ENCODE measurements at regions not wholly inside any gene's neighbourhood (a gene's known extent, or its start where the extent isn't known, plus 50 kb on each side); places are given as distances from the start of the nearest gene placed in this dataset.

DNA sequence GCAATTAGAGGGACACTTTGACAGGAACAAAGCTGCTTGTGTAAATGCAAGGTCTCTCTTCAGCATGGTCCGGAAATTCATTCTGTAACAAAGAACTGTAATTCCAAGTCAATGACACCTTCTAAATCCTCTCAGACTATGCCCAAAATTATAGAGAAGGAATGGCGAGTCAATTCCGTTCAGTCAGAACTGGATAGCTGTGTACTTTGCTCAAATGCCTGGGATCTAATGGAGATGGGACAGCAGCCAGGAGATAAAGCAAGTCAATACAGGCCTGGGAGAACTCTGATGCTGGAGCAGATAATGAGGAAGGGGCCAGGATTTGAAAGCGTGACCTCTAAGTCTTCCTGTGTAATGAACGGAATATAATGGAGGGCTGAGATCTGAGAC, 96.4 kb upstream of the SPRY4 start:
- peak; percentile 97 for ATAC-seq
- TF ChIP-seq, protein P1, sequence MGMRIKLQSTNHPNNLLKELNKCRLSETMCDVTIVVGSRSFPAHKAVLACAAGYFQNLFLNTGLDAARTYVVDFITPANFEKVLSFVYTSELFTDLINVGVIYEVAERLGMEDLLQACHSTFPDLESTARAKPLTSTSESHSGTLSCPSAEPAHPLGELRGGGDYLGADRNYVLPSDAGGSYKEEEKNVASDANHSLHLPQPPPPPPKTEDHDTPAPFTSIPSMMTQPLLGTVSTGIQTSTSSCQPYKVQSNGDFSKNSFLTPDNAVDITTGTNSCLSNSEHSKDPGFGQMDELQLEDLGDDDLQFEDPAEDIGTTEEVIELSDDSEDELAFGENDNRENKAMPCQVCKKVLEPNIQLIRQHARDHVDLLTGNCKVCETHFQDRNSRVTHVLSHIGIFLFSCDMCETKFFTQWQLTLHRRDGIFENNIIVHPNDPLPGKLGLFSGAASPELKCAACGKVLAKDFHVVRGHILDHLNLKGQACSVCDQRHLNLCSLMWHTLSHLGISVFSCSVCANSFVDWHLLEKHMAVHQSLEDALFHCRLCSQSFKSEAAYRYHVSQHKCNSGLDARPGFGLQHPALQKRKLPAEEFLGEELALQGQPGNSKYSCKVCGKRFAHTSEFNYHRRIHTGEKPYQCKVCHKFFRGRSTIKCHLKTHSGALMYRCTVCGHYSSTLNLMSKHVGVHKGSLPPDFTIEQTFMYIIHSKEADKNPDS (CRISPR knock-in tag; IDR thresholded peaks at IDR 0.05): no peak
- TF ChIP-seq CEBPG (CRISPR knock-in tag; IDR thresholded peaks at IDR 0.05) (0 out of 2 replicates have a peak, but pooled peaks have one; percentile 32), ZNF720 (CRISPR knock-in tag; IDR thresholded peaks at IDR 0.05) (no peak), ZNF644 (CRISPR knock-in tag; IDR thresholded peaks at IDR 0.05; ENCODE audit: low read depth) (peak; percentile 57; the same call in 1 of the 2 replicates), SOX6 (IDR thresholded peaks at IDR 0.05) (no peak), SOX6 (CRISPR knock-in tag; IDR thresholded peaks at IDR 0.05) (peak; percentile 84), FOXA3 (CRISPR knock-in tag; IDR thresholded peaks at IDR 0.05) (peak; percentile 68), NRL (CRISPR knock-in tag; IDR thresholded peaks at IDR 0.05; ENCODE audit: borderline replicate concordance) (no peak), CREM (IDR thresholded peaks at IDR 0.05) (peak; percentile 77), CREM (CRISPR knock-in tag; IDR thresholded peaks at IDR 0.05) (no peak), ZNF556 (CRISPR knock-in tag; IDR thresholded peaks at IDR 0.05; ENCODE audit: borderline replicate concordance) (no peak), ZNF431 (CRISPR knock-in tag; IDR thresholded peaks at IDR 0.05; ENCODE audit: borderline replicate concordance, low read depth) (no peak), TCF7 (IDR thresholded peaks at IDR 0.05; ENCODE audit: low read depth) (peak; percentile 52; the same call in 1 of the 2 replicates), ZSCAN31 (CRISPR knock-in tag; IDR thresholded peaks at IDR 0.05; ENCODE audit: low read depth) (peak; percentile 67; the same call in 1 of the 2 replicates), ZNF615 (CRISPR knock-in tag; IDR thresholded peaks at IDR 0.05; ENCODE audit: borderline replicate concordance) (no peak), ELF3 (CRISPR knock-in tag; IDR thresholded peaks at IDR 0.05) (peak; percentile 13; the same call in 1 of the 2 replicates), ZNF614 (CRISPR knock-in tag; IDR thresholded peaks at IDR 0.05; ENCODE audit: borderline replicate concordance) (0 out of 2 replicates have a peak, but pooled peaks have one; percentile 68)
- TF ChIP-seq, protein P2, sequence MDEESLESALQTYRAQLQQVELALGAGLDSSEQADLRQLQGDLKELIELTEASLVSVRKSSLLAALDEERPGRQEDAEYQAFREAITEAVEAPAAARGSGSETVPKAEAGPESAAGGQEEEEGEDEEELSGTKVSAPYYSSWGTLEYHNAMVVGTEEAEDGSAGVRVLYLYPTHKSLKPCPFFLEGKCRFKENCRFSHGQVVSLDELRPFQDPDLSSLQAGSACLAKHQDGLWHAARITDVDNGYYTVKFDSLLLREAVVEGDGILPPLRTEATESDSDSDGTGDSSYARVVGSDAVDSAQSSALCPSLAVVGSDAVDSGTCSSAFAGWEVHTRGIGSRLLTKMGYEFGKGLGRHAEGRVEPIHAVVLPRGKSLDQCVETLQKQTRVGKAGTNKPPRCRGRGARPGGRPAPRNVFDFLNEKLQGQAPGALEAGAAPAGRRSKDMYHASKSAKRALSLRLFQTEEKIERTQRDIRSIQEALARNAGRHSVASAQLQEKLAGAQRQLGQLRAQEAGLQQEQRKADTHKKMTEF (CRISPR knock-in tag; IDR thresholded peaks at IDR 0.05): peak; percentile 50
- TF ChIP-seq, protein P3, sequence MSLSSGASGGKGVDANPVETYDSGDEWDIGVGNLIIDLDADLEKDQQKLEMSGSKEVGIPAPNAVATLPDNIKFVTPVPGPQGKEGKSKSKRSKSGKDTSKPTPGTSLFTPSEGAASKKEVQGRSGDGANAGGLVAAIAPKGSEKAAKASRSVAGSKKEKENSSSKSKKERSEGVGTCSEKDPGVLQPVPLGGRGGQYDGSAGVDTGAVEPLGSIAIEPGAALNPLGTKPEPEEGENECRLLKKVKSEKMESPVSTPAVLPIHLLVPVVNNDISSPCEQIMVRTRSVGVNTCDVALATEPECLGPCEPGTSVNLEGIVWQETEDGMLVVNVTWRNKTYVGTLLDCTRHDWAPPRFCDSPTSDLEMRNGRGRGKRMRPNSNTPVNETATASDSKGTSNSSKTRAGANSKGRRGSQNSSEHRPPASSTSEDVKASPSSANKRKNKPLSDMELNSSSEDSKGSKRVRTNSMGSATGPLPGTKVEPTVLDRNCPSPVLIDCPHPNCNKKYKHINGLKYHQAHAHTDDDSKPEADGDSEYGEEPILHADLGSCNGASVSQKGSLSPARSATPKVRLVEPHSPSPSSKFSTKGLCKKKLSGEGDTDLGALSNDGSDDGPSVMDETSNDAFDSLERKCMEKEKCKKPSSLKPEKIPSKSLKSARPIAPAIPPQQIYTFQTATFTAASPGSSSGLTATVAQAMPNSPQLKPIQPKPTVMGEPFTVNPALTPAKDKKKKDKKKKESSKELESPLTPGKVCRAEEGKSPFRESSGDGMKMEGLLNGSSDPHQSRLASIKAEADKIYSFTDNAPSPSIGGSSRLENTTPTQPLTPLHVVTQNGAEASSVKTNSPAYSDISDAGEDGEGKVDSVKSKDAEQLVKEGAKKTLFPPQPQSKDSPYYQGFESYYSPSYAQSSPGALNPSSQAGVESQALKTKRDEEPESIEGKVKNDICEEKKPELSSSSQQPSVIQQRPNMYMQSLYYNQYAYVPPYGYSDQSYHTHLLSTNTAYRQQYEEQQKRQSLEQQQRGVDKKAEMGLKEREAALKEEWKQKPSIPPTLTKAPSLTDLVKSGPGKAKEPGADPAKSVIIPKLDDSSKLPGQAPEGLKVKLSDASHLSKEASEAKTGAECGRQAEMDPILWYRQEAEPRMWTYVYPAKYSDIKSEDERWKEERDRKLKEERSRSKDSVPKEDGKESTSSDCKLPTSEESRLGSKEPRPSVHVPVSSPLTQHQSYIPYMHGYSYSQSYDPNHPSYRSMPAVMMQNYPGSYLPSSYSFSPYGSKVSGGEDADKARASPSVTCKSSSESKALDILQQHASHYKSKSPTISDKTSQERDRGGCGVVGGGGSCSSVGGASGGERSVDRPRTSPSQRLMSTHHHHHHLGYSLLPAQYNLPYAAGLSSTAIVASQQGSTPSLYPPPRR (CRISPR knock-in tag; IDR thresholded peaks at IDR 0.05; ENCODE audit: borderline replicate concordance): peak; percentile 76

More for the DNA sequence above, 96.4 kb upstream of the SPRY4 start:
- DNase-seq (ENCODE audit: low spot score) (peak; percentile 91), FAIRE-seq (peak; percentile 98)
- H3K4me2 ChIP-seq (ENCODE audit: low read depth, low read length): peak overlapping the region; percentile 68
- 0% methylated on average over 5 of the region's 5 CpGs for WGBS (ENCODE audit: low lambda C conversion rate)
- ChIA-PET CTCF (ENCODE audit: low intra/inter-chr PET ratio, low total read pairs) (no interaction called here), POLR2A (interaction anchor here (1.3 kb wide), 1 partner anchor 61 kb away, joined by 3 read pairs; no protein-coding TSS in a partner anchor)
- BruUV-seq (replicated peaks): no TSS peak
- in situ Hi-C loops (cut with HindIII; ENCODE audit: extremely low pct_ligation_motif_present, low pct_unique_long_range_greater_than_20kb): no loop called here
- H4K20me1 ChIP-seq (ENCODE audit: insufficient read depth, low read length): no peaks in the 10 kb centered on the region
- no peaks in the 10 kb centered on the region; a peak in 1 of 5 replicates for H3K27me3 ChIP-seq (ENCODE audit: control insufficient read depth in 1 of 2, insufficient read depth in 2 of 2, low read length in 2 of 2)
- H3K9ac ChIP-seq (ENCODE audit: insufficient read depth, low read depth, low read length): peak overlapping the region; percentile 19; the same call in 1 of the 2 replicates
- intact Hi-C loops (cut with micrococcal nuclease; ENCODE audit: unreplicated experiment): loop anchor here (10.0 kb wide), 1 partner anchor 266 kb away; no protein-coding TSS in a partner anchor
- no peaks in the 10 kb centered on the region; a peak in 1 of 5 replicates for H3K36me3 ChIP-seq (replicated peaks in 1 of 2; ENCODE audit: control insufficient read depth in 1 of 2, insufficient read depth in 2 of 2, low read length in 2 of 2)
- H3K27ac ChIP-seq (ENCODE audit: extremely low read length, insufficient read depth, low read length): peak overlapping the region; percentile 65
- peak overlapping the region in 2 of 3 experiments; percentile 8 to 21; a peak in 2 of 6 replicates for H3K4me3 ChIP-seq (replicated peaks in 1 of 3; ENCODE audit: insufficient read depth in 1 of 3, low read depth in 2 of 3, low read length in 3 of 3)
- no peak overlapping the region for H2AFZ ChIP-seq (ENCODE audit: low read length)
- H3K4me1 ChIP-seq (ENCODE audit: insufficient read depth, low read length): peaks cover 27% of the 10 kb centered on the region
- no peaks in the 10 kb centered on the region for H3K9me3 ChIP-seq (ENCODE audit: low read length)
- H3K79me2 ChIP-seq (ENCODE audit: insufficient read depth, low read length): no peaks in the 10 kb centered on the region
